WTC11 (cell line): ENCODE measurements at regions not wholly inside any gene's neighbourhood (a gene's known extent, or its start where the extent isn't known, plus 50 kb on each side); places are given as distances from the start of the nearest gene placed in this dataset.

Experiments
- ATAC-seq: fragments of 200-7000 bp; cut with Tn5 transposase; 2 replicates; pipeline ENCODE4 v1.10.0; 2021; ENCODE audit warnings: mild to moderate bottlenecking, moderate library complexity
- CTCF ChIA-PET: fragments of 300-600 bp; sonication (Branson Sonifier 250); formaldehyde crosslinking; loops from one replicate; lab custom pipeline; 2021; ENCODE audit warnings: antibody characterized with exemption; lab: Charles Lee
- POLR2A ChIA-PET: fragments of 350-600 bp; sonication (Branson Sonifier 250); formaldehyde crosslinking; loops from one replicate; lab custom pipeline; 2021; ENCODE audit warnings: antibody characterized with exemption; lab: Charles Lee
- DNase-seq: peaks from one replicate; pipeline ENCODE4 v3.0.0; 2021; ENCODE audit warnings: low spot score
- H3K27ac Mint-ChIP-seq: 2 replicates; pipeline ENCODE4 v1.8.0; 2021; ENCODE audit warnings: mixed read lengths
- H3K27me3 Mint-ChIP-seq: 2 replicates; pipeline ENCODE4 v1.8.0; 2021; ENCODE audit warnings: low read depth, mild to moderate bottlenecking, moderate library complexity, mixed read lengths
- H3K36me3 Mint-ChIP-seq: 2 replicates; pipeline ENCODE4 v1.8.0; 2021; ENCODE audit warnings: mixed read lengths
- H3K4me1 Mint-ChIP-seq: 2 replicates; pipeline ENCODE4 v1.8.0; 2022; ENCODE audit warnings: mixed read lengths
- H3K4me3 Mint-ChIP-seq: 2 replicates; pipeline ENCODE4 v1.8.0; 2021; ENCODE audit warnings: mild to moderate bottlenecking, moderate library complexity, mixed read lengths
- H3K9me3 Mint-ChIP-seq: 2 replicates; pipeline ENCODE4 v1.8.0; 2021; ENCODE audit warnings: mixed read lengths
- ATF1 ChIP-seq: sonication (generic); formaldehyde crosslinking; IDR thresholded peaks from 2 replicates; pipeline ENCODE4 v1.8.1; 2023; ENCODE audit warnings: mild to moderate bottlenecking, moderate library complexity, missing genetic modification reagents
- CTCF ChIP-seq: fragments of 200-600 bp; IDR thresholded peaks from 2 replicates; pipeline ENCODE4 v1.8.0; 2022; ENCODE audit warnings: antibody characterized with exemption
- ETV6 ChIP-seq: sonication (generic); formaldehyde crosslinking; IDR thresholded peaks from 2 replicates; pipeline ENCODE4 v1.8.1; 2022; ENCODE audit warnings: mild to moderate bottlenecking, missing genetic modification reagents
- FOXP1 ChIP-seq: sonication (generic); formaldehyde crosslinking; IDR thresholded peaks from 2 replicates; pipeline ENCODE4 v1.8.0; 2022; ENCODE audit warnings: missing genetic modification reagents, mild to moderate bottlenecking, moderate library complexity, borderline replicate concordance
- GABPB1 ChIP-seq: sonication (generic); formaldehyde crosslinking; IDR thresholded peaks from 2 replicates; pipeline ENCODE4 v1.8.1; 2023; ENCODE audit warnings: mild to moderate bottlenecking, missing genetic modification reagents
- HMGXB4 ChIP-seq: sonication (generic); formaldehyde crosslinking; IDR thresholded peaks from 2 replicates; pipeline ENCODE4 v1.8.1; 2023; ENCODE audit warnings: mild to moderate bottlenecking, moderate library complexity, missing genetic modification reagents
- IRF2 ChIP-seq: sonication (generic); formaldehyde crosslinking; IDR thresholded peaks from 2 replicates; pipeline ENCODE4 v1.8.0; 2022; ENCODE audit warnings: low read depth, missing genetic modification reagents, borderline replicate concordance
- JUN ChIP-seq: sonication (generic); formaldehyde crosslinking; IDR thresholded peaks from 2 replicates; pipeline ENCODE4 v1.8.0; 2023; ENCODE audit warnings: mild to moderate bottlenecking, missing genetic modification reagents
- MLX ChIP-seq: sonication (generic); formaldehyde crosslinking; IDR thresholded peaks from 2 replicates; pipeline ENCODE4 v1.8.1; 2023; ENCODE audit warnings: mild to moderate bottlenecking, missing genetic modification reagents, moderate library complexity
- OVOL2 ChIP-seq: fragments of 250-450 bp; sonication (Bioruptor Pico); IDR thresholded peaks from 2 replicates; pipeline ENCODE4 v1.9.0; 2021; ENCODE audit warnings: mild to moderate bottlenecking, borderline replicate concordance
- PREB ChIP-seq: sonication (generic); formaldehyde crosslinking; IDR thresholded peaks from 2 replicates; pipeline ENCODE4 v1.8.1; 2022; ENCODE audit warnings: mild to moderate bottlenecking, missing genetic modification reagents, moderate library complexity, borderline replicate concordance
- PRRX2 ChIP-seq: fragments of 250-450 bp; sonication (Bioruptor Pico); IDR thresholded peaks from 2 replicates; pipeline ENCODE4 v1.8.0; 2021; ENCODE audit warnings: mild to moderate bottlenecking
- RORB ChIP-seq: fragments of 250-450 bp; sonication (Bioruptor Pico); IDR thresholded peaks from 2 replicates; pipeline ENCODE4 v1.9.0; 2021; ENCODE audit warnings: mild to moderate bottlenecking
- SMAD3 ChIP-seq: sonication (generic); formaldehyde crosslinking; IDR thresholded peaks from 2 replicates; pipeline ENCODE4 v1.8.0; 2022; ENCODE audit warnings: missing genetic modification reagents, mild to moderate bottlenecking, borderline replicate concordance
- SMAD4 ChIP-seq: sonication (generic); formaldehyde crosslinking; IDR thresholded peaks from 2 replicates; pipeline ENCODE4 v1.8.0; 2022; ENCODE audit warnings: mild to moderate bottlenecking, missing genetic modification reagents
- STAT6 ChIP-seq: sonication (generic); formaldehyde crosslinking; conservative IDR thresholded peaks from 2 replicates; pipeline ENCODE4 v1.8.1; 2023; ENCODE audit warnings: mild to moderate bottlenecking, low read depth, missing genetic modification reagents, moderate library complexity
- USF2 ChIP-seq: sonication (generic); formaldehyde crosslinking; IDR thresholded peaks from 2 replicates; pipeline ENCODE4 v1.8.1; 2023; ENCODE audit warnings: mild to moderate bottlenecking, missing genetic modification reagents, moderate library complexity
- ZBTB21 ChIP-seq: sonication (generic); formaldehyde crosslinking; IDR thresholded peaks from 2 replicates; pipeline ENCODE4 v1.8.1; 2023; ENCODE audit warnings: mild to moderate bottlenecking, missing genetic modification reagents, borderline replicate concordance
- ZNF232 ChIP-seq: sonication (generic); formaldehyde crosslinking; IDR thresholded peaks from 2 replicates; pipeline ENCODE4 v1.8.0; 2022; ENCODE audit warnings: mild to moderate bottlenecking, missing genetic modification reagents
- ZNF317 ChIP-seq: sonication (generic); formaldehyde crosslinking; IDR thresholded peaks from 2 replicates; pipeline ENCODE4 v1.8.1; 2023; ENCODE audit warnings: low read depth, mild to moderate bottlenecking, moderate library complexity, missing genetic modification reagents, borderline replicate concordance
- ZNF512 ChIP-seq: sonication (generic); formaldehyde crosslinking; IDR thresholded peaks from 2 replicates; pipeline ENCODE4 v1.8.1; 2022; ENCODE audit warnings: missing genetic modification reagents, borderline replicate concordance
- ZNF671 ChIP-seq: fragments of 250-450 bp; sonication (Bioruptor Pico); IDR thresholded peaks from 2 replicates; pipeline ENCODE4 v1.8.0; 2021; ENCODE audit warnings: mild to moderate bottlenecking

GRCh38 chr11:19656140-19656541, 56.5 kb upstream of the NAV2 start (continued):
- TF ChIP-seq ETV6 (CRISPR knock-in tag) (no peak), PRRX2 (CRISPR knock-in tag) (no peak), IRF2 (CRISPR knock-in tag) (no peak), MLX (CRISPR knock-in tag) (no peak), OVOL2 (CRISPR knock-in tag) (no peak), USF2 (CRISPR knock-in tag) (no peak), SMAD3 (CRISPR knock-in tag) (no peak), GABPB1 (no peak), ZBTB21 (CRISPR knock-in tag) (no peak), RORB (CRISPR knock-in tag) (no peak)
- TF ChIP-seq, all 79 proteins: peak for 0

GRCh38 chr11:19652623-19653375, 59.8 kb upstream of the NAV2 start:
- CTCF ChIA-PET, result interaction anchor here (0.8 to 2.3 kb wide), 5 partner anchors 12 to 251 kb away, joined by 3 to 5 read pairs (median 4); no protein-coding TSS in a partner anchor

GRCh38 chr11:19651653-19652052, 61.0 kb upstream of the NAV2 start:
- CTCF ChIA-PET, result interaction anchor here (2.3 kb wide), 1 partner anchor 91 kb away, joined by 5 read pairs; no protein-coding TSS in a partner anchor
- Mint-ChIP-seq H3K27ac (no peak overlapping the region), H3K9me3 (peaks cover 4% of the 10 kb centered on the region), H3K27me3 (no peaks in the 10 kb centered on the region), H3K36me3 (no peaks in the 10 kb centered on the region), H3K4me1 (no peaks in the 10 kb centered on the region), H3K4me3 (no peak overlapping the region)
- no peak for ATAC-seq
- no peak for DNase-seq
- POLR2A ChIA-PET, result interaction anchor here (1.1 kb wide), 1 partner anchor 16 kb away, joined by 3 read pairs; no protein-coding TSS in a partner anchor
- no peak for TF ChIP-seq ZNF232 (CRISPR knock-in tag)
- no peak for TF ChIP-seq PREB (CRISPR knock-in tag)
- no peak for TF ChIP-seq JUN (CRISPR knock-in tag)
- TF ChIP-seq HMGXB4, result no peak
- no peak for TF ChIP-seq ZNF671
- TF ChIP-seq ZNF512 (CRISPR knock-in tag), result no peak
- TF ChIP-seq CTCF, result no peak

More at GRCh38 chr11:19652623-19653375, 59.8 kb upstream of the NAV2 start:
- no peak overlapping the region for H3K4me3 Mint-ChIP-seq
- H3K27me3 Mint-ChIP-seq, result no peaks in the 10 kb centered on the region
- H3K27ac Mint-ChIP-seq, result no peak overlapping the region
- POLR2A ChIA-PET, result interaction anchor here (1.1 kb wide), 1 partner anchor 14 kb away, joined by 3 read pairs; no protein-coding TSS in a partner anchor
- no peak for DNase-seq
- no peak for TF ChIP-seq IRF2 (CRISPR knock-in tag)
- no peak for TF ChIP-seq SMAD4 (CRISPR knock-in tag)
- TF ChIP-seq ATF1 (CRISPR knock-in tag), result no peak
- TF ChIP-seq ZNF317 (CRISPR knock-in tag), result no peak
- no peak for TF ChIP-seq STAT6
- no peak for TF ChIP-seq FOXP1 (CRISPR knock-in tag)
- no peak for ATAC-seq
- H3K9me3 Mint-ChIP-seq, result peaks cover 4% of the 10 kb centered on the region
- H3K36me3 Mint-ChIP-seq, result no peaks in the 10 kb centered on the region
- H3K4me1 Mint-ChIP-seq, result no peaks in the 10 kb centered on the region
